Mucosa of rectum (tissue), 2 donors: ENCODE measurements at regions not wholly inside any gene's neighbourhood (a gene's known extent, or its start where the extent isn't known, plus 50 kb on each side); places are given as distances from the start of the nearest gene placed in this dataset.
"Not testable (repeated sequence)": the region's sequence is repeated elsewhere in the genome, so short reads cannot be mapped to it uniquely, and the experiment has no call there.

ENCODE experiments used
- H3K27ac ChIP-seq, 2 donors: one replicate each; pipeline ENCODE4 v1.7.0; 2013; ENCODE audit warnings: inconsistent platforms in 2 of 2, low read depth in 2 of 2, low read length in 2 of 2
- H3K27me3 ChIP-seq, 2 donors: one replicate each; pipeline ENCODE4 v1.7.0; 2013; ENCODE audit warnings: low read length in 2 of 2; ENCODE audit not compliant: control insufficient read depth in 2 of 2, insufficient read depth in 2 of 2
- H3K36me3 ChIP-seq, 2 donors: one replicate each; pipeline ENCODE4 v1.7.0; 2013; ENCODE audit warnings: low read length in 2 of 2; ENCODE audit not compliant: control insufficient read depth in 2 of 2, insufficient read depth in 2 of 2
- H3K4me1 ChIP-seq, 2 donors: one replicate each; pipeline ENCODE4 v1.7.0; 2013; ENCODE audit warnings: low read length in 2 of 2, mild to moderate bottlenecking in 1 of 2; ENCODE audit not compliant: control insufficient read depth in 2 of 2, insufficient read depth in 2 of 2
- H3K4me3 ChIP-seq, 2 donors: one replicate each; pipeline ENCODE4 v1.7.0; 2013; ENCODE audit warnings: low read length in 2 of 2
- H3K9ac ChIP-seq, 2 donors: one replicate each; pipeline ENCODE4 v1.7.0; 2013; ENCODE audit warnings: low read length in 2 of 2, low read depth in 1 of 2, mild to moderate bottlenecking in 1 of 2
- H3K9me3 ChIP-seq, 2 donors: one replicate each; pipeline ENCODE4 v1.7.0; 2013; ENCODE audit warnings: low read length in 2 of 2; ENCODE audit not compliant: control insufficient read depth in 2 of 2
- donor health status: healthy.
- donor health status: Normal muscosa, but diverticular disease.

DNA sequence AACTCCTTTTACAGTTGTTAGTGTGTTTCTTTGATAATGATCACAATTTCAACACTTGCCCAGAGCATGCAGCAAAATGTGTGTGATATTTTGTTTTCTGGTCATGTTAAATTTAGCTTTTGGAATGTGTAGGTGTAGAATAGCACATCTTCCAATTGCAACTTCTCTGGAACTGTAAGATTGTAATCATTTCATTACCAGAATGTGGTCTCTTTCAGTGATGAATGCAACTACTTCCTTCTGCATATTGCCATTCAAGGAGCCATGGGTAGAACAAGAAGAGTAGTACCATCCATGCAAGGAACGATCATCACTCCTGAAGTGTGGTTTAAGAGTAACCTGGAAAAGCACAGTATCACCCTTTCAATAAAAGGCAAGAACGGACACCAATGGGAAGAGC is 548.8 kb upstream of the ZNF804A start:
- H3K4me3 ChIP-seq, result no peak overlapping the region

DNA sequence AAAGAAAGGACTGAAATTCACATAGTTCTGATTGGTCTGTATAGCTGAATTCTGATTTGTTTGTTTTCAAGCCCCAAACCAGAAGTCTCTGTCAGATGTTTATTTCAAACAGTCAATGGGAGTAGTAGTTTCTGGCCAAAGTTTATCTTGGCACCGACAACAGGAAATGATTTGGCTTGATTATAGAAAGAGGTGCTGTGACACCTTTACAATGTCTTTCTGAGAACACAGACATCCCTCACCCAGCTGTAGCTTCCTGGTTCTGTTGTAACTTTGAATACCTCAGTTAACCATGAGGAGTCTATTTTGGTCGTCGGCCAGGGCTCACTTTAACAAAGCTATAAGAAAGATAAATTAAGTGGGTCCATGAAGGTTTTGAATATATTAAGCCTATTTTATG is 545.0 kb upstream of the ZNF804A start:
- Histone ChIP-seq H3K4me3 (no peak overlapping the region), H3K27me3 (no peaks in the 10 kb centered on the region), H3K9ac (no peak overlapping the region), H3K4me1 (peaks cover 0 to 2% of the 10 kb centered on the region in 2 donors), H3K36me3 (no peaks in the 10 kb centered on the region), H3K27ac (no peak overlapping the region), H3K9me3 (no peaks in the 10 kb centered on the region)

More for the DNA sequence above, 548.8 kb upstream of the ZNF804A start:
- no peaks in the 10 kb centered on the region for H3K9me3 ChIP-seq
- no peak overlapping the region for H3K9ac ChIP-seq
- peaks cover 0 to 2% of the 10 kb centered on the region in 2 donors for H3K4me1 ChIP-seq
- H3K36me3 ChIP-seq, result no peaks in the 10 kb centered on the region
- no peaks in the 10 kb centered on the region for H3K27me3 ChIP-seq
- H3K27ac ChIP-seq, result no peak overlapping the region

DNA sequence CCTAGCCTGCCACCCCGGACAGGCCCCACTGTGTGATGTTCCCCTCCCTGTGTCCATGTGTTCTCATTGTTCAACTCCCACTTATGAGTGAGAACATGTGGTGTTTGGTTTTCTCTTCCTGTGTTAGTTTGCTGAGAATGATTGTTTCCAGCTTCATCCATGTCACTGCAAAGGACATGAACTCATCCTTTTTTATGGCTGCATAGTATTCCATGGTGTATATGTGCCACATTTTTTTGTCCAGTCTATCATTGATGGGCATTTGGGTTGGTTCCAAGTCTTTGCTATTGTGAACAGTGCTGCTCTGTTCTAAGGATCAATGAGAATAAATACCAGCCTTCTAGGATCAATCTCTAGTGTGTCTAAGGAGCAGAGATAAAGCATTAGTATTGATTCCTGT is 543.9 kb upstream of the ZNF804A start:
- not testable (repeated sequence) for H3K27ac ChIP-seq, H3K36me3 ChIP-seq, H3K9me3 ChIP-seq, H3K4me3 ChIP-seq, H3K27me3 ChIP-seq, H3K4me1 ChIP-seq, H3K9ac ChIP-seq

DNA sequence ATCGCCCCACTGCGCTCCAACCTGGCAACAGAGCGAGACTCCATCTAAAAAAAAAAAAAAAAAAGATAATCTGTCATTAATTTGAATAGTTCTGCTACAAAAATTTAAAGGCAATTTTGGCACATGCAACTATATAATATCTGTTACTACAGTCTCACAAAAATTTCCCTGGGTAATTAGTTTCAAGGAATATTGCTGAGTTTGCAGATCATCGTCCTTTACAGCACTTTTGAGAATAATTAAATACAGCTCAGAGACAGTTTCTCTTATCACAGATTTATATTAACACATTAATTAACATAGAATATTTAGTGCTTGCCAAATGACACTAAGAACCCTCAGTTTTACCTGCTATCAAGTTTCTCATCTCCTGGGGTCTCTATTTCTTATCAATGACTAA is 540.4 kb upstream of the ZNF804A start:
- H3K9me3 ChIP-seq, result no peaks in the 10 kb centered on the region
- H3K4me3 ChIP-seq, result no peak overlapping the region
- H3K4me1 ChIP-seq, result peaks cover 0 to 2% of the 10 kb centered on the region in 2 donors
- no peaks in the 10 kb centered on the region for H3K27me3 ChIP-seq
- H3K9ac ChIP-seq, result no peak overlapping the region
- no peak overlapping the region for H3K27ac ChIP-seq
- H3K36me3 ChIP-seq, result no peaks in the 10 kb centered on the region

DNA sequence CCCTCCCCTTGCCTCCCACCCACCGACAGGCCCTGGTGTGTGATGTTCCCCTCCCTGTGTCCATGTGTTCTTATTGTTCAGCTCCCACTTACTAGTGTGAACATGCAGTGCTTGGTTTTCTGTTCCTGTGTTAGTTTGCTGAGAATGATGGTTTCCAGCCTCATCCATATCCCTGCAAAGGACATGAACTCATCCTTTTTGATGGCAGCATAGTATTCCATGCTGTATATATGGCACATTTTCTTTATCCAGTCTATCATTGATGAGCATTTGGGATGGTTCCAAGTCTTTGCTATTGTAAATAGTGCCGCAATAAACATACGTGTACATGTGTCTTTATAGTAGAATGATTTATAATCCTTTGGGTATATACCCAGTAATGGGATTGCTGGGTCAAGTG is 538.1 kb upstream of the ZNF804A start:
- H3K4me3 ChIP-seq, H3K27ac ChIP-seq, H3K4me1 ChIP-seq, H3K27me3 ChIP-seq, H3K9me3 ChIP-seq, H3K36me3 ChIP-seq, H3K9ac ChIP-seq: not testable (repeated sequence)

DNA sequence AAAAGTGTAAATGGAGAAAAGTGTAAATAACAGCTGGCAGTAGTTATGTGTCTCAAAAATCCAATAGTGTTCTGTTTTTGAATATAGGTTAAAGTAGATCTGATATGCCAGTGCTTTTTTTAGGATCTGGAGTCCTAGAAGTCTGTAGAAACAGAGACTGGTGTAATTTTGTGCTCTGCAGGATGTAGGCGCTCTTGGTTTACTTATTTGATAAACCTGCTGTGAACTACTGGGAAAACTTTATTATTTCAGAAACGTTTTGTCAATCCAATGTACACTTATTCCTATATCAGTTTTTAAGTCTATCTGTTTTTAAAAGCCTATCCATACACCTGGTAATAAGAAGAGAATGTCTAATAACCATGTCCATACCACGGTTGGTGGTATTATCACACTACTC is 530.8 kb upstream of the ZNF804A start:
- Histone ChIP-seq H3K4me1 (no peaks in the 10 kb centered on the region), H3K9me3 (no peaks in the 10 kb centered on the region), H3K36me3 (no peaks in the 10 kb centered on the region), H3K9ac (no peak overlapping the region), H3K27me3 (no peaks in the 10 kb centered on the region), H3K4me3 (no peak overlapping the region), H3K27ac (no peak overlapping the region)

DNA sequence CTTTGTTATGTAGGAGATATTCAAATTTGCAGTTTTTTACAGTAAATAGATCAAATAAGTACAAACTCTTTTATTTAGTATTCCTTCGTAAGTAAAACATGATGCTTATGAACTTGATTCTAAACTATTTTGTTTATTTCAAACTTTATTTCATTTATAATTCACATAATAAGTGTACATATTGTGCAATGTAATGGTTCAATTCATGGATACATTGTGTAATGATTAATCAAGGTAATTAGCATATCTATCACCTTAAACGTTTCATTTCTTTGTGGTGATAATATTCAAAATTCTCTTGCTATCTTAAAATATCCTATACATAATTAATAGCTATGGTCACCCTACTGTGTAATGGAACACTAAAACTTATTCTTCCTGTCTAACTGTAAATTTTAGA is 525.9 kb upstream of the ZNF804A start:
- H3K4me1 ChIP-seq, result no peaks in the 10 kb centered on the region
- no peaks in the 10 kb centered on the region for H3K9me3 ChIP-seq
- H3K36me3 ChIP-seq, result no peaks in the 10 kb centered on the region
- no peak overlapping the region for H3K4me3 ChIP-seq
- H3K9ac ChIP-seq, result no peak overlapping the region
- no peaks in the 10 kb centered on the region for H3K27me3 ChIP-seq
- H3K27ac ChIP-seq, result no peak overlapping the region

DNA sequence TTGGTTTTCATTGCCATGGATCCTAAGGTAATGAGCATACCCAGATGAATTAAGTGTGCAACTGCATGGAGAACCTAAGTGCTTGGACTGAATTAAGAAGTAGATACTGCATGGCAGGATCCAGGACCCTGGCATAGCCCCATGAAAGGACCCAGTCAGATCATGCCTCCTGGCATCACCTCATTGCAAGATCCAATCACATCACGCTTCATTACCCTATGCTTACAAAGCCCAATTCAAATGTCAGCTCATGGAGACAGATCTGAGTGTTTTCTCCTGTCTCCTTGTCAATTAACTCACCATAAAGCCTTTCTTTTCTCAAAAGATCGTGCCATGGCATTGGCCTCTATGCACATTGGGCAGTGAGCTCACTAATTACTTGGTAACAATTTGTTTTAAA is 519.8 kb upstream of the ZNF804A start:
- Histone ChIP-seq H3K9ac (no peak overlapping the region), H3K4me3 (no peak overlapping the region), H3K4me1 (no peaks in the 10 kb centered on the region), H3K27me3 (no peaks in the 10 kb centered on the region), H3K9me3 (no peaks in the 10 kb centered on the region), H3K27ac (no peak overlapping the region), H3K36me3 (no peaks in the 10 kb centered on the region)

DNA sequence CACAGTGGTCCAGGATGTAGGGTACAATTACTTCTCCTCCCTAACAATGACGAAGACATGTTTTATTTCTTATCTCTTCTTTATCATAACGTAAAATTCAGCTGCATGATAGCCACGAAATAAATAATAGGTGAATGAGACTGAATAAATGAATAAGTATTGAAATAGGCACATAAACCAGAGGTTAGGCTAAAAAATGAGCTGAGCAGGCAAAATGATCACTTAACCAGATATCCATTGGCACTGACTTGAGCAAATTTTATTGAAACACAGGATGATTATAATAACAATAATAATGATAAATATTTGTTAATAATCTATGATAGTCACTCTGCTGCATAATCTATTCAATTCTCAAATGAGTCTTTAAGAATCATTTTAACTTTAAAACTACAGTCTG is 506.9 kb upstream of the ZNF804A start:
- no peaks in the 10 kb centered on the region for H3K4me1 ChIP-seq
- no peak overlapping the region for H3K9ac ChIP-seq
- H3K9me3 ChIP-seq, result no peaks in the 10 kb centered on the region
- H3K27ac ChIP-seq, result no peak overlapping the region
- no peaks in the 10 kb centered on the region for H3K27me3 ChIP-seq
- no peaks in the 10 kb centered on the region for H3K36me3 ChIP-seq
- H3K4me3 ChIP-seq, result no peak overlapping the region

DNA sequence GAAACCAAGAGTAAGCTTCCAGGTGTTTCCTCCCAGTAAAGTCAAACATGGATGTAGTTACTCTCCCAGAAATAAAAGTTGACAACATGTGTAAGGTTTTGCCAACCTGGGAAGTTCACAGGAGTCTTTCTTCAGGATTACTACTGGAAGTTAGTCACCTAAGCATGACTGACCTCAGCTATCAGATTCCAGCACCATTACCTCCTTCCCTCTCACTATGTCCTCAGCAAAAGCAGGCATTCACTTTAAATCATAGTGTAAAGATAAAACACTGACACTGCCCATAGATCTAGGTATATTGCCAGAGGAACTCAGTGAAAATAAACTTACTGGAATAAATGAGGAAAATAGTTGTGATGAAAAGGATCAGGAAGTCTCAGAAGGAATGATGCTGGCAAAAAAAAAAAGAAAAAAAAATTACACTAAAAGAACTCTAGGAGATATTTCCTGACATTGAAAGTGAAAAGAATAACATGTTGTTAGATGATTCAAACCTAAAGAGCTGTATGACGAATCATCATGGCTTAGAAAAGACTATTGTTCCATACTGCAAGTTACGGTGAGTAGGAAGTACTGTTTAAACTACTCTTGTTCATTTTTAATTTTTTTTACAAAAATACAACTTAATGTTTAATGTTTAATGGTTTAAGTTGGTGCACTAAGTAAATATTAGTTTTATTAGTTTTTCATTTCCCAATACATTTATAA is 484.5 kb upstream of the ZNF804A start:
- no peaks in the 10 kb centered on the region for H3K27me3 ChIP-seq
- no peak overlapping the region for H3K27ac ChIP-seq
- no peak overlapping the region for H3K9ac ChIP-seq
- no peaks in the 10 kb centered on the region for H3K9me3 ChIP-seq
- no peaks in the 10 kb centered on the region for H3K4me1 ChIP-seq
- H3K4me3 ChIP-seq, result no peak overlapping the region
- H3K36me3 ChIP-seq, result no peaks in the 10 kb centered on the region

DNA sequence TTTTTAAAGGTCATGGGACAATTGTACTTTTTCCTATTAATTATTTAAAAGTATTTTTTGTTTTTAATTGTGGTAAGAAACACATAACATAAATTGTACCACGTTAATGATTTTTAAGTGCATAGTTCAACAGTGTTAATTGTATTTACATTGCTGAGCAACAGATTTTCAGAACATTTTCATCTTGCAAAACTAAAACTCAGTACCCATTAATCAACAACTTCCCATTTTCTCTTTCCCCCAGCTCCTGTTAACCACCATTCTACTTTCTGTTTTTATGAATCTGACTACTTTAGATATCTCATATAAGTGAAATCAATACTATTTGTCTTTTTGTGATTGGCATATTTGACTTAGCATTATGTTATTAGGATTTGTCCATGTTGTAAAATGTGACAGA is 483.9 kb upstream of the ZNF804A start:
- Histone ChIP-seq H3K4me3 (no peak overlapping the region), H3K9me3 (no peaks in the 10 kb centered on the region), H3K27me3 (no peaks in the 10 kb centered on the region), H3K27ac (no peak overlapping the region), H3K36me3 (no peaks in the 10 kb centered on the region), H3K9ac (no peak overlapping the region), H3K4me1 (no peaks in the 10 kb centered on the region)
